ENCODE measurements at regions not wholly inside any gene's neighbourhood (a gene's known extent, or its start where the extent isn't known, plus 50 kb on each side); places are given as distances from the start of the nearest gene placed in this dataset.

DNA sequence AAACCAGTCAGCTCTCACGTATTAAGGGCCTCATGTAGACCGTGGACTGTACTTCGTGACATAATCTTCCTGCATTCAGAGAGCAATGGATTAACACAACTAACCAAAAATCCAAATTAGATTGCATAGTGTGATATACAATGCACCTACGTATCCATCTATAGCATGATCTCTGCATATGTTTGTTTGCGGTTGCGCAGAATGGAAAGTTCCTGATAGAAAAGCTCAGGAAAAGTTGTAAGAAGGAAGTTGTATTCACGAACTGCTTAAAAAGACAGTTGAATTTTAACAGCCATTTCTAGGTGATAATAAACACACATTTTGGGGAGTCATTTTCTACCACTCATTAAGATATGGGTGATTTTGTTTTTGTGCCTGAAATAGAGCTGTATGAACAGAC is 869.0 kb downstream of the TLE4 start:
- TF ChIP-seq, protein P1, sequence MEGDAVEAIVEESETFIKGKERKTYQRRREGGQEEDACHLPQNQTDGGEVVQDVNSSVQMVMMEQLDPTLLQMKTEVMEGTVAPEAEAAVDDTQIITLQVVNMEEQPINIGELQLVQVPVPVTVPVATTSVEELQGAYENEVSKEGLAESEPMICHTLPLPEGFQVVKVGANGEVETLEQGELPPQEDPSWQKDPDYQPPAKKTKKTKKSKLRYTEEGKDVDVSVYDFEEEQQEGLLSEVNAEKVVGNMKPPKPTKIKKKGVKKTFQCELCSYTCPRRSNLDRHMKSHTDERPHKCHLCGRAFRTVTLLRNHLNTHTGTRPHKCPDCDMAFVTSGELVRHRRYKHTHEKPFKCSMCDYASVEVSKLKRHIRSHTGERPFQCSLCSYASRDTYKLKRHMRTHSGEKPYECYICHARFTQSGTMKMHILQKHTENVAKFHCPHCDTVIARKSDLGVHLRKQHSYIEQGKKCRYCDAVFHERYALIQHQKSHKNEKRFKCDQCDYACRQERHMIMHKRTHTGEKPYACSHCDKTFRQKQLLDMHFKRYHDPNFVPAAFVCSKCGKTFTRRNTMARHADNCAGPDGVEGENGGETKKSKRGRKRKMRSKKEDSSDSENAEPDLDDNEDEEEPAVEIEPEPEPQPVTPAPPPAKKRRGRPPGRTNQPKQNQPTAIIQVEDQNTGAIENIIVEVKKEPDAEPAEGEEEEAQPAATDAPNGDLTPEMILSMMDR (conservative IDR thresholded peaks at IDR 0.05; ENCODE audit: low read length) = no peak
- no peak for TF ChIP-seq EZH2phosphoT487 (IDR thresholded peaks at IDR 0.05; ENCODE audit: borderline replicate concordance)

Data from Loucy (cell line).